ENCODE measurements at regions not wholly inside any gene's neighbourhood (a gene's known extent, or its start where the extent isn't known, plus 50 kb on each side); places are given as distances from the start of the nearest gene placed in this dataset.

GRCh38 chr4:24114444-24114843 is 224.6 kb upstream of the PPARGC1A start:
- TF ChIP-seq, protein P1, sequence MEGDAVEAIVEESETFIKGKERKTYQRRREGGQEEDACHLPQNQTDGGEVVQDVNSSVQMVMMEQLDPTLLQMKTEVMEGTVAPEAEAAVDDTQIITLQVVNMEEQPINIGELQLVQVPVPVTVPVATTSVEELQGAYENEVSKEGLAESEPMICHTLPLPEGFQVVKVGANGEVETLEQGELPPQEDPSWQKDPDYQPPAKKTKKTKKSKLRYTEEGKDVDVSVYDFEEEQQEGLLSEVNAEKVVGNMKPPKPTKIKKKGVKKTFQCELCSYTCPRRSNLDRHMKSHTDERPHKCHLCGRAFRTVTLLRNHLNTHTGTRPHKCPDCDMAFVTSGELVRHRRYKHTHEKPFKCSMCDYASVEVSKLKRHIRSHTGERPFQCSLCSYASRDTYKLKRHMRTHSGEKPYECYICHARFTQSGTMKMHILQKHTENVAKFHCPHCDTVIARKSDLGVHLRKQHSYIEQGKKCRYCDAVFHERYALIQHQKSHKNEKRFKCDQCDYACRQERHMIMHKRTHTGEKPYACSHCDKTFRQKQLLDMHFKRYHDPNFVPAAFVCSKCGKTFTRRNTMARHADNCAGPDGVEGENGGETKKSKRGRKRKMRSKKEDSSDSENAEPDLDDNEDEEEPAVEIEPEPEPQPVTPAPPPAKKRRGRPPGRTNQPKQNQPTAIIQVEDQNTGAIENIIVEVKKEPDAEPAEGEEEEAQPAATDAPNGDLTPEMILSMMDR (conservative IDR thresholded peaks at IDR 0.05; ENCODE audit: low read depth, low read length) = no peak
- no peak for TF ChIP-seq EZH2phosphoT487 (IDR thresholded peaks at IDR 0.05; ENCODE audit: borderline replicate concordance, low read length)
